Superior temporal gyrus (tissue), 1 donor: ENCODE measurements at regions not wholly inside any gene's neighbourhood (a gene's known extent, or its start where the extent isn't known, plus 50 kb on each side); places are given as distances from the start of the nearest gene placed in this dataset.
"Not testable (repeated sequence)": the region's sequence is repeated elsewhere in the genome, so short reads cannot be mapped to it uniquely, and the experiment has no call there.

Experiments
- DNase-seq: peaks from one replicate; pipeline ENCODE4 v3.0.0-alpha.2; 2016; ENCODE audit errors: extremely low spot score

GRCh38 chr4:189664693-189665250 lies 275.9 kb upstream of the FRG1 start:
- no peak for DNase-seq

GRCh38 chr4:189665712-189666305 lies 274.9 kb upstream of the FRG1 start:
- DNase-seq, result not testable (repeated sequence)

- not testable (repeated sequence) for DNase-seq
Observed at GRCh38 chr4:189667386-189667785, 273.3 kb upstream of the FRG1 start.

GRCh38 chr4:189697675-189698245 lies 242.9 kb upstream of the FRG1 start:
- DNase-seq, result not testable (repeated sequence)

- not testable (repeated sequence) for DNase-seq
Observed at GRCh38 chr4:189703000-189703399, 237.7 kb upstream of the FRG1 start.

- peak; percentile 46 for DNase-seq
Observed at GRCh38 chr4:189706821-189707220, 233.9 kb upstream of the FRG1 start.

GRCh38 chr4:189707227-189707626 lies 233.4 kb upstream of the FRG1 start:
- not testable (repeated sequence) for DNase-seq

- DNase-seq, result not testable (repeated sequence)
Observed at GRCh38 chr4:189711956-189712355, 228.7 kb upstream of the FRG1 start.

- DNase-seq, result not testable (repeated sequence)
Observed at GRCh38 chr4:189721016-189721993, 219.4 kb upstream of the FRG1 start.

- DNase-seq, result not testable (repeated sequence)
Observed at GRCh38 chr4:189722324-189723003, 218.2 kb upstream of the FRG1 start.

GRCh38 chr4:189727982-189728638 lies 212.6 kb upstream of the FRG1 start:
- not testable (repeated sequence) for DNase-seq

GRCh38 chr4:189731989-189732388 lies 208.7 kb upstream of the FRG1 start:
- not testable (repeated sequence) for DNase-seq

- not testable (repeated sequence) for DNase-seq
Observed at GRCh38 chr4:189733507-189733906, 207.2 kb upstream of the FRG1 start.

GRCh38 chr4:189734648-189735267 lies 205.9 kb upstream of the FRG1 start:
- not testable (repeated sequence) for DNase-seq

- DNase-seq, result not testable (repeated sequence)
Observed at GRCh38 chr4:189736656-189737055, 204.0 kb upstream of the FRG1 start.

- DNase-seq, result not testable (repeated sequence)
Observed at GRCh38 chr4:189740118-189740517, 200.6 kb upstream of the FRG1 start.

- no peak for DNase-seq
Observed at GRCh38 chr4:189740873-189741272, 199.8 kb upstream of the FRG1 start.

- DNase-seq, result not testable (repeated sequence)
Observed at GRCh38 chr4:189753092-189753491, 187.6 kb upstream of the FRG1 start.

GRCh38 chr4:189763583-189763982 lies 177.1 kb upstream of the FRG1 start:
- no peak for DNase-seq

GRCh38 chr4:189765301-189765700 lies 175.4 kb upstream of the FRG1 start:
- no peak for DNase-seq
